Epidermal melanocyte (primary cell): ENCODE measurements at regions not wholly inside any gene's neighbourhood (a gene's known extent, or its start where the extent isn't known, plus 50 kb on each side); places are given as distances from the start of the nearest gene placed in this dataset.

Experiments
- DNase-seq: peaks from one replicate; pipeline ENCODE4 v3.0.0; 2011; ENCODE audit warnings: low spot score; ENCODE audit not compliant: insufficient read length

DNA sequence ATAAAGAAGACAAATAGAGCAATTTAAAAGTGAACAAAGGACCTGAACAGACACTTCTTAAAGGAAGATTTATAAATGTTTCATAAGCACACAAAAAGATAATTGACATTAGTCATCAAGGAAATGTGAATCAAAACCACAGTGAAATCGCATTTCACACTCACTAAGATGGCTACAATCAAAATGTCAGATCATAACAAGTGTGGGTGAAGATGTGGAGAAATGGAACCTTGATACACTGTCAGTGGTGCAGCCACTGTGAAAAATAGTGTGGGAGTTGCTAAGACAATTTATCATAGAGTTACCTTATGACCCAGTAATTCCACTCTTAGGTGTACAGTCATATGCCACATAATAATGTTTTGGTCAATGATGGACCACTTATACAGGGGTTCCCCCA is 54.5 kb upstream of the HTR4 start:
- DNase-seq, result no peak

GRCh38 chr5:148711961-148712360 is 57.6 kb upstream of the HTR4 start:
- no peak for DNase-seq

GRCh38 chr5:148713735-148714508 is 59.6 kb upstream of the HTR4 start:
- no peak for DNase-seq

- DNase-seq, result no peak
These were observed 62.4 kb upstream of the HTR4 start for GRCh38 chr5:148716716-148717115.

- DNase-seq, result no peak
These were observed 63.3 kb upstream of the HTR4 start for GRCh38 chr5:148717668-148718067.

DNA sequence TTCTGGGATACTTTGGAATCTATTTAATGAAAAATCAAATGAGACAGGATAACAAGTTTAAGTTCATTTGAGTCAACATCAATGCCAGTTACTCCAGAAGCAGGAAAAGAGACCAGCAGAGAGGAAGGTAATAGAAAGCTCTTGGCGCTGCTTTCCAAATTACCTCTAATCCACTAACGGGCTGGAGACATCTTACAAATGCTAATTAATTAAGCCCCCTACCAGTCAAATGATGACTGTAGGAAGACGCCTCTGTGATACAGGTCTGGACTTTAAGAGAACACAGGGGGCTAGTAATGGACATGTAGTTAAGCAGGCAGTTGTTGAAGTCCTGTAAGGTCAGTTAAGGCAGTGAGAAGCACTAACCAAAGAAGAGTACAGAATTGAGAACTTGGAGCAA is 65.3 kb upstream of the HTR4 start:
- DNase-seq, result no peak

- DNase-seq, result no peak
These were observed 65.9 kb upstream of the HTR4 start for GRCh38 chr5:148720257-148720656.

- no peak for DNase-seq
These were observed 68.8 kb upstream of the HTR4 start for GRCh38 chr5:148723143-148723542.

DNA sequence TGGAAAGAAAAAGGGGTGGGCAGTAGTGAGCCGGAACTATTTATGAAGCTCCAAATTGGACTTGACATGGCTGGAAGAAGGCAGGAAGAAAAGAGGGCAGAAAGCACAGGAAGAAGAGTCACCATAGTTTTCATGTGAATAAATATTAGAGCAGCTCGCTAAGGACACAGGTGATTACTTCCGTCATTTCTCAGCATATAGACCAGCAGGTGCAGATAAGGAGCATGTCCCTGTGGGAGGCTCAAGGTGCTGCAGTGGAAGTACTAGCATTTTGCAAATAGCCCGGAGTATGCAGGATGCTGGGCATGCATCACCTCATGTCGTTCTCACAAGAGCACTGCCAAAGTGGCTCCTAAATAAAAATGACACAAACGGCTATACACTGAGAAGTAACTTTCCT is 71.3 kb upstream of the HTR4 start:
- no peak for DNase-seq

DNA sequence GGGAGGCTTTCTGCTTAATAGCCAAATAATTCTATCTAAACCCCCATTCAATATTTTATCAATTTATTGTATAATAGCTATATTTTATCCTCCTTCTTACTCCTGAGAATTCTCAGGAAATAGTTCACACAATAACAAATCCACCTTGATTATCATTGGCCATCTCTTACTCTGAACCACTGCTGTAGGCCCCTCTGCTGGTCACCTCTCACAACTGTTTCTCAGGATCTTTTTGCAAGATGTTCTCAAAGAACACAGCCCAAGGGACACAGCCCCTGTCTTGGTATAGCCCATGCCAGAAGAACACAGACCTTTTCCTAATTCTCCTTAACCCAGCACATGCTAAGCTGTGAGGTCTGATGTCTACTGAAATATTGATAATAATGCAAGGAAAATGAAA is 74.9 kb upstream of the HTR4 start:
- DNase-seq, result no peak

- no peak for DNase-seq
These were observed 75.9 kb upstream of the HTR4 start for GRCh38 chr5:148730270-148730669.

DNA sequence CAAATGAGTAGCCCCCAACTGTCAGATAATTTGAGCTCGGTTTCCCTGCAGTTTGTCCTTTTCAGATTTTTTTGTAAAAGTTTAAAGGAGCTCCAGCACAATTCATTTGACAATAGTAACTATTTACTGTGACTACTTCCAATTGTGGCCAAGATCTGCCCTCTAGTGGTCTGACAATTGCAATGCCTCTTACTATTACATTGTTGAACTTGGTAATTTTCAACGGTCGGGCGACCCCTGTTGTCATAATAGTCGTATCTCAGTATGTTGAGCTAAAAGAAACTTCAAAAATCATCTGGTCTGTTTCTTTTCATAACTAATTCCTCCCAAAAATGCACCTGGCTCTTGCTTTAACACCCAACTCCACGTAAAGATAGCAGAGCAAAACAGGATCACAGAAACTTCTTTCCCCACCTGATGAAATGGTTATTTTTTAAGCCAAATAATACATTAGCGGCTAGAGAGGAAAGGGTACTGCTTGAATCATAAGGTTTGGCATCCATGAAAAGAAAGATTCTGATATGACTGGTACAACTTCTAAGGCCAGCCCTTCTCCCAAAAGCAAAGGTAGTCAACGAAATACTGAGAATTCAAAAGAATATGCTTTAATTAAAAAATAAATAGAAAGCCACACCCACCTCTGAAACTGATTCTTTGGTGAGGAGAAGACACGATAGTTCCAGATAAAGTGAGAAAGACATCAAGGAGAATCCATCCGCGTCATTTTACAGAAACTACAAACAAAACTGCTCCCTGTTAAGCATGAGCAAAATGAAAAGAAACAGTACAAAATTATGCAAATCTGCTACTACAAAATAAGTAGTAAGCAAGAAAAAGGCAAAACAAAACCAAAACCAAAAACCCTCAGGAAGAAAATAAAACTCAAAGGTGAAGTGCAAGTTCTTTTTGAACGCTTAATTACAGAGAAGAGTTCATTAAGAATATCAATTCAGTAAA is 76.9 kb upstream of the HTR4 start:
- DNase-seq, result peak; percentile 47

- no peak for DNase-seq
These were observed 78.4 kb upstream of the HTR4 start for GRCh38 chr5:148732692-148733091.

- no peak for DNase-seq
These were observed 79.5 kb upstream of the HTR4 start for GRCh38 chr5:148733601-148734438.

- no peak for DNase-seq
These were observed 80.2 kb upstream of the HTR4 start for GRCh38 chr5:148734518-148734917.

DNA sequence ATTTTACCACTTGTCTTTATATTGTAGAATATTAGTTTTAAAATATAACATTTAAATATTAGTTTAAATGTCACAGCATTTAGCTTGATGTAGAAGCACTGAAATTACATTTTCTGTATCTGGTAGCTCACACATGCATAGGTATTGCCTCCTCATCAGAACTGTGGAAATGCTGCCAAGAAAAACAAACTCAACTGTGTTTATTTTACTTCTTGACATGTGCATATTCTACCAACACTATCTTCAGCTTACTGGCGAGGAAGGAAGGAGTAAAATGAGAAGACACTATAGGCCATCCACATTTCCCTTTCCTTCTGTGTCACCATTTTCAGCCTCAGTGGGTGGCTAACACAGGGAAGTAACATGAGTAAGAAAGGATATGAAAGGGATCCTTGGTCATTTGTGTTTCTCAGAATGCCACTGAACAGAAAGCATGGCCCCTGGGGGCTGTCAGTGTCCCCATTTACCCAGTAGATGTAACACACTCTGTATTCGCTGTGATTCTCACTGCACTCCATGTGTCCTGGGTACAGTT is 81.0 kb upstream of the HTR4 start:
- DNase-seq, result no peak

GRCh38 chr5:148739023-148739422 is 84.7 kb upstream of the HTR4 start:
- no peak for DNase-seq

- no peak for DNase-seq
These were observed 85.2 kb upstream of the HTR4 start for GRCh38 chr5:148739524-148739923.

DNA sequence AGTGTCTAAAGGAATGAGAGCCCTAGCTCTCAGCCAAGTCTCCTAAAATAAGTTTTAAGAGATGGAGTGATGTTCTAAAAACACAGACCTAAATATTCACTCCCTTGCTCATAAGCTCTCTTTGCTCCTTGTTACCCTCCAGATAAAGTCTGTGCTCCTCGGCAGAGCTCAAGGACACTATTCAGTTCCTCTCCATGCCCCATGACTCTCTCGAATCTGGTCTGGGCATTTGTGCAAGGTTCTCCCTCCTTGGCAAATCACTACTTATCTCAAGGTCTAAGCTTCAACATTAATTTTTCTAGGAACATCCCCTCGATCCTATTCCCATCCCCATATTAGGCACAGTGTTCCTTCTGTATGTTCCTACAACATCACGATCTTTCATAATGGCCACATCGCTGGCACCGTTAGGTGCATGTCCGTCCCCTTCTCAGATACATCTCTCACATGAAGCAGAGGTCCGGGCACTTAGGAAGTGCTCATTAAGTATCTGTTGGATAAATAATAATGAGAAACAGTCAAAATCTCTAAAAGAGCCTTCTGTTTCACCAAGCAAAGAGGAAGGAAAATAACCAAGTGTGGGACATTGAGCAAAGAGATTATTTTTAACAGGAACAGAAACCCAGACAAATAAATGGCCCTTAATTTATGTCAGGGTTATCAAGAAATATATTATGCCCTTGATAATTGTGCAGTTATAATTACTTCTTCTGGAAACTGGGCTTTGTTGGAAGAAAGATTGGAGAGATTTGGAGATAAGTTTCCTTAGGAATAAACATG is 85.9 kb upstream of the HTR4 start:
- DNase-seq, result no peak

DNA sequence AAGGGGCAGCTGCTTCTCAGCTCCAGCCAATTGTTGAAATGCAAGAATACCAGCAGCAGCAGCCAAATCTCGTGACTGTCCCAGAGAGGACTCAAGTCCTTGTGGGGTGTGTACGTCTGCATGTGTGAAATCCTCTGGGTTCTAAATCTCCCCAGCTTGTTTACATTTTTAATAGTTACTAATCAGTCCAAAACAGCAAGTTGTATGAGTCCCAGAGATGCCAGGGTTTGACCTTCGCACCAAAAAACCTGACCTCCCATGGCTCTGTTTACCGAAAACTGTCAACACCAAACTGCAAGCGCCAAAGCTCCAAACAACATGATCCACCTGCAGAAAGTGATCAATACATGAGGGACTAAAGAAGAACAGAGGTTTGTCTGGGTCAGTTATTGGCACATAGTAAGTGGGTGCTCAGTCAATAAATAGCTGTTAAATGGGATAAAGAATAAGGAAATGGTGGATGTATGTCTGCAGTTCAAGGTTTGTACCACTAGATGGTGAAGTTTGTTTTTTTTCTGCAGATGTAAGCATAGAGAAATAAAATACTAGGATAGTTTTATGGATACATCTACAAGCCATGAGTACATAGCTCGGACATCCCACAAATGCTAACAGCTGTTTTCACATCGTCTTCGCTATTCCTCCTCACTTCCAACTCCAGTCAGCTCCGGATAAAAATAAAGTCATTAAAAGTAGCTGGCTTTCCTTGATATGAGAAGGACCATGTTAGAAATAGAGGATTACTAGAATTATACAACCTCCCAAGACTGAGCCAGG is 85.3 kb upstream of the ADRB2 start:
- DNase-seq, result peak; percentile 56
